Loucy (cell line): ENCODE measurements at regions not wholly inside any gene's neighbourhood (a gene's known extent, or its start where the extent isn't known, plus 50 kb on each side); places are given as distances from the start of the nearest gene placed in this dataset.

Experiments
- H2AFZ ChIP-seq: fragments of 200-600 bp; sonication (generic); 2 replicates; pipeline ENCODE4 v1.6.0; 2016; ENCODE audit warnings: antibody characterized with exemption, mild to moderate bottlenecking, low read length, moderate library complexity
- H3F3A ChIP-seq: fragments of 200-600 bp; 2 replicates; pipeline ENCODE4 v1.6.0; 2016; ENCODE audit warnings: antibody characterized with exemption, low read depth, mild to moderate bottlenecking
- H3K27me3 ChIP-seq: fragments of 200-600 bp; sonication (generic); 2 replicates; pipeline ENCODE4 v1.6.1; 2014; ENCODE audit warnings: low read length, mild to moderate bottlenecking; ENCODE audit not compliant: insufficient read depth, poor library complexity, severe bottlenecking
- H3K36me3 ChIP-seq: fragments of 200-600 bp; sonication (generic); 2 replicates; pipeline ENCODE4 v1.6.1; 2016; ENCODE audit warnings: low read length; ENCODE audit not compliant: insufficient read depth
- H3K4me1 ChIP-seq: fragments of 200-600 bp; sonication (generic); 2 replicates; pipeline ENCODE4 v1.5.1; 2014; ENCODE audit warnings: low read length, mild to moderate bottlenecking; ENCODE audit not compliant: insufficient read depth, poor library complexity, severe bottlenecking
- H3K4me2 ChIP-seq: fragments of 200-600 bp; sonication (generic); 2 replicates; pipeline ENCODE4 v1.6.0; 2014; ENCODE audit warnings: antibody characterized with exemption, low read length, low read depth, mild to moderate bottlenecking; ENCODE audit not compliant: poor library complexity, severe bottlenecking
- H3K4me3 ChIP-seq: fragments of 200-600 bp; sonication (generic); 2 replicates; pipeline ENCODE4 v1.5.1; 2014; ENCODE audit warnings: low read length, mild to moderate bottlenecking, mixed read lengths; ENCODE audit not compliant: poor library complexity, severe bottlenecking
- H3K79me2 ChIP-seq: fragments of 200-600 bp; sonication (generic); 2 replicates; pipeline ENCODE4 v1.6.1; 2014; ENCODE audit warnings: low read length; ENCODE audit not compliant: insufficient read depth
- H3K9ac ChIP-seq: fragments of 200-600 bp; sonication (generic); 2 replicates; pipeline ENCODE4 v1.6.0; 2014; ENCODE audit warnings: mild to moderate bottlenecking, low read depth, low read length, moderate library complexity; ENCODE audit not compliant: poor library complexity, severe bottlenecking
- H3K9me2 ChIP-seq: fragments of 200-600 bp; sonication (generic); replicated peaks from 2 replicates; pipeline ENCODE4 v1.6.1; 2016; ENCODE audit warnings: low read depth, low read length, mixed read lengths
- H3K9me3 ChIP-seq: fragments of 200-600 bp; sonication (generic); 2 replicates; pipeline ENCODE4 v1.6.1; 2014; ENCODE audit warnings: mild to moderate bottlenecking, antibody characterized with exemption, low read length, low read depth; ENCODE audit not compliant: insufficient read depth
- H4K20me1 ChIP-seq: fragments of 200-600 bp; sonication (generic); 2 replicates; pipeline ENCODE4 v1.6.0; 2014; ENCODE audit warnings: antibody characterized with exemption, low read length, mild to moderate bottlenecking; ENCODE audit not compliant: insufficient read depth, poor library complexity, severe bottlenecking
- CTCF ChIP-seq: fragments of 200-600 bp; sonication (generic); conservative IDR thresholded peaks from 2 replicates; pipeline ENCODE4 v1.5.1; 2014; ENCODE audit warnings: mild to moderate bottlenecking, antibody characterized with exemption, low read length
- EZH2phosphoT487 ChIP-seq: fragments of 200-600 bp; IDR thresholded peaks from 2 replicates; pipeline ENCODE4 v1.6.1; 2018; ENCODE audit warnings: antibody characterized with exemption, mild to moderate bottlenecking, moderate library complexity, borderline replicate concordance

DNA sequence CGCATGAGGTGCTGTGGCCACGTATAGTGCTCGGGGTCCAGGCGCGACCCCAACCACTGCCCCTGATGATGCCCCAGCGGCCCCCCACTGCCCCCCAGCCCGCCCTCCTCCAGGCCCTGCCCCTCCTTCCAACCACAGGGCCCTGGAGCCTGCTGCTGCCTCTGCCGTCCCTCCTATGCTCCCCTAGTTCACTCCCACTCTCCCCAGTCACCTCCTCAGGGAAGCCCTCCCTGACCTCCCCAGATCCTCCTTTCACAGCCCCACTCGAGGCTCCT lies 93.8 kb downstream of the UNCX start:
- no peaks in the 10 kb centered on the region for H3F3A ChIP-seq
- TF ChIP-seq CTCF (no peak), EZH2phosphoT487 (no peak)
- no peaks in the 10 kb centered on the region for H3K4me1 ChIP-seq

DNA sequence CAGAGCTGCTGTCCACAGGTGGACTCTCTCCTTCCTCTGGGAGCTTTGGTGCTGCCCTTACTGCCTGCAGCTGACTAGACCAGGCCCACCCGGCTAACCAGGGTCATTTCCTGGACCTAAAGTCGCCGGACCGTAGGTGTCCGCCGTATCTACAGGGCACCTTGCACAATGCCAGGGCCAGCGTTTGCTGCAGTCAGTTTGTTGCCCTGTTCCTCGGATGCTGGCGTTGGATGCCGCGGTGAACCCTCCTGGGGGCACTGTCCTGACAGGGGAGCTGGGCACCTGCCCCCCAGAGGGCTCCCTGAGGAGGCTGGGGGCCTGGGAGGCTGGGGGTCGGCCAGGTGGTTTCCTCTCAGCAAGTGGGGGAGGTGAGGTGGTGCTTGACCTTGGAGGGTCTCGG lies 96.6 kb downstream of the UNCX start:
- no peak for TF ChIP-seq CTCF
- no peak for TF ChIP-seq EZH2phosphoT487
- H4K20me1 ChIP-seq: no peaks in the 10 kb centered on the region
- no peaks in the 10 kb centered on the region for H3K79me2 ChIP-seq
- H3K4me3 ChIP-seq: no peak overlapping the region
- no peaks in the 10 kb centered on the region for H3K4me1 ChIP-seq
- no peak overlapping the region for H2AFZ ChIP-seq
- H3K9ac ChIP-seq: no peak overlapping the region
- H3K4me2 ChIP-seq: no peak overlapping the region
- H3K9me2 ChIP-seq: no peaks in the 10 kb centered on the region
- no peaks in the 10 kb centered on the region for H3F3A ChIP-seq
- no peaks in the 10 kb centered on the region for H3K9me3 ChIP-seq
- no peaks in the 10 kb centered on the region for H3K27me3 ChIP-seq
- H3K36me3 ChIP-seq: no peaks in the 10 kb centered on the region

More for the DNA sequence above, 93.8 kb downstream of the UNCX start:
- H3K79me2 ChIP-seq: no peaks in the 10 kb centered on the region
- no peaks in the 10 kb centered on the region for H3K36me3 ChIP-seq
- H3K9ac ChIP-seq: no peak overlapping the region
- no peak overlapping the region for H3K4me2 ChIP-seq
- no peaks in the 10 kb centered on the region for H3K9me3 ChIP-seq
- no peaks in the 10 kb centered on the region for H3K27me3 ChIP-seq
- H4K20me1 ChIP-seq: no peaks in the 10 kb centered on the region
- H3K4me3 ChIP-seq: no peak overlapping the region
- H2AFZ ChIP-seq: no peak overlapping the region
- H3K9me2 ChIP-seq: no peaks in the 10 kb centered on the region

- no peaks in the 10 kb centered on the region for H3K79me2 ChIP-seq
- no peaks in the 10 kb centered on the region for H3K27me3 ChIP-seq
- no peaks in the 10 kb centered on the region for H4K20me1 ChIP-seq
- no peaks in the 10 kb centered on the region for H3K9me3 ChIP-seq
- H2AFZ ChIP-seq: no peak overlapping the region
- TF ChIP-seq EZH2phosphoT487: no peak
- H3K4me3 ChIP-seq: no peak overlapping the region
- no peaks in the 10 kb centered on the region for H3K36me3 ChIP-seq
- no peaks in the 10 kb centered on the region for H3K4me1 ChIP-seq
- H3K9ac ChIP-seq: no peak overlapping the region
- H3K9me2 ChIP-seq: no peaks in the 10 kb centered on the region
- no peak overlapping the region for H3K4me2 ChIP-seq
- H3F3A ChIP-seq: no peaks in the 10 kb centered on the region
Observed at GRCh38 chr7:1329966-1330800, 97.5 kb downstream of the UNCX start.

DNA sequence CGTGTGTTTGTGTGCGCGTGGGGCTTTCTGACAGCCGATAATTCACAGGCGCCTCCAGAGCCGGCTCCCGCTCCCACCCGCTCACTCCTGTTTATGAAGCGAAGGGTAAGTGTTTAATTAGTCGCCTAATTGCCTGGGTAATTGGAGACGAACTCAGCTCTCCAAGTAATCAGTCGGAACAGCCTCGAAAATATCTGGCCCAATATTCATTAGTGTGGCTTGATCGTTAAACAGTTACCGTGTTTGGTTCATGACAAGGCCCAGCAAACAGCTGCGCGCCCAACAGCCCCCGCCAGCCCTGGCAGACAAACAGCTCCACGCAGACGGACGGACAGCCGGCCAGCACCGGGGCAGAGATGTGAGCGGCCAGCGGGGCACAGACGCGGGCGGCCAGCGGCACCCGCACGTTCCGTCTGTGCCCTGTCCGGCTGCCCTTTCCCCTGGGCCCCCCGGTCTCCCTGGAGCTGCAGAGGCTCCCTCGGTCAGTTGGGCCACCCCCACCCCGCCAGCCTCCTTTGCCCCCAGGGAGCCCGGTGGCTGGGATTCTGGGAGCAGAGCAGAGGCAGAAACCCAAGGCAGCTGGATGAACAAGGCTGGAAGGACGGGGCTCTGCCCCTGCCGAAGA lies 98.2 kb downstream of the UNCX start:
- no peaks in the 10 kb centered on the region for H3K36me3 ChIP-seq
- H3K9me3 ChIP-seq: no peaks in the 10 kb centered on the region
- H2AFZ ChIP-seq: no peak overlapping the region
- no peak overlapping the region for H3K9ac ChIP-seq
- no peaks in the 10 kb centered on the region for H4K20me1 ChIP-seq
- H3K4me1 ChIP-seq: no peaks in the 10 kb centered on the region
- H3F3A ChIP-seq: no peaks in the 10 kb centered on the region
- no peaks in the 10 kb centered on the region for H3K27me3 ChIP-seq
- no peak overlapping the region for H3K4me3 ChIP-seq
- TF ChIP-seq CTCF (no peak), EZH2phosphoT487 (no peak)
- H3K79me2 ChIP-seq: no peaks in the 10 kb centered on the region
- H3K4me2 ChIP-seq: no peak overlapping the region
- no peaks in the 10 kb centered on the region for H3K9me2 ChIP-seq
